ENCODE measurements at regions not wholly inside any gene's neighbourhood (a gene's known extent, or its start where the extent isn't known, plus 50 kb on each side); places are given as distances from the start of the nearest gene placed in this dataset.

GRCh38 chr21:27565364-27565763 lies 598.5 kb upstream of the ADAMTS5 start:
- TF ChIP-seq, protein P1, sequence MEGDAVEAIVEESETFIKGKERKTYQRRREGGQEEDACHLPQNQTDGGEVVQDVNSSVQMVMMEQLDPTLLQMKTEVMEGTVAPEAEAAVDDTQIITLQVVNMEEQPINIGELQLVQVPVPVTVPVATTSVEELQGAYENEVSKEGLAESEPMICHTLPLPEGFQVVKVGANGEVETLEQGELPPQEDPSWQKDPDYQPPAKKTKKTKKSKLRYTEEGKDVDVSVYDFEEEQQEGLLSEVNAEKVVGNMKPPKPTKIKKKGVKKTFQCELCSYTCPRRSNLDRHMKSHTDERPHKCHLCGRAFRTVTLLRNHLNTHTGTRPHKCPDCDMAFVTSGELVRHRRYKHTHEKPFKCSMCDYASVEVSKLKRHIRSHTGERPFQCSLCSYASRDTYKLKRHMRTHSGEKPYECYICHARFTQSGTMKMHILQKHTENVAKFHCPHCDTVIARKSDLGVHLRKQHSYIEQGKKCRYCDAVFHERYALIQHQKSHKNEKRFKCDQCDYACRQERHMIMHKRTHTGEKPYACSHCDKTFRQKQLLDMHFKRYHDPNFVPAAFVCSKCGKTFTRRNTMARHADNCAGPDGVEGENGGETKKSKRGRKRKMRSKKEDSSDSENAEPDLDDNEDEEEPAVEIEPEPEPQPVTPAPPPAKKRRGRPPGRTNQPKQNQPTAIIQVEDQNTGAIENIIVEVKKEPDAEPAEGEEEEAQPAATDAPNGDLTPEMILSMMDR (IDR thresholded peaks at IDR 0.05), result no peak
- no peak for TF ChIP-seq EZH2 (IDR thresholded peaks at IDR 0.05; ENCODE audit: borderline replicate concordance, insufficient read depth, low read depth, low read length, poor library complexity, severe bottlenecking)
